Astrocyte (in vitro differentiated cells and primary cell): ENCODE measurements at regions not wholly inside any gene's neighbourhood (a gene's known extent, or its start where the extent isn't known, plus 50 kb on each side); places are given as distances from the start of the nearest gene placed in this dataset.

Experiments used
- DNase-seq: peaks from one replicate; pipeline ENCODE4 v3.0.0-alpha.2; 2010; ENCODE audit warnings: low read depth
- FAIRE-seq: peaks from 2 replicates; lab custom pipeline; 2011; peaks lifted over from hg19 to GRCh38; lab: Jason Lieb, UNC
- H2AFZ ChIP-seq: 2 replicates; pipeline ENCODE4 v1.6.0; 2012; ENCODE audit warnings: low read depth, low read length, inconsistent platforms
- H3K27ac ChIP-seq: 2 replicates; pipeline ENCODE4 v1.5.1; 2011; ENCODE audit warnings: low read depth, low read length, inconsistent platforms
- H3K27me3 ChIP-seq: 2 replicates; pipeline ENCODE4 v1.6.0; 2011; ENCODE audit warnings: low read length, inconsistent platforms; ENCODE audit not compliant: insufficient read depth
- H3K36me3 ChIP-seq: 2 replicates; pipeline ENCODE4 v1.5.1; 2011; ENCODE audit warnings: low read length, inconsistent platforms; ENCODE audit not compliant: insufficient read depth
- H3K4me1 ChIP-seq: 2 replicates; pipeline ENCODE4 v1.5.1; 2011; ENCODE audit warnings: low read length, inconsistent platforms; ENCODE audit not compliant: insufficient read depth
- H3K4me2 ChIP-seq: 2 replicates; pipeline ENCODE4 v1.6.0; 2012; ENCODE audit warnings: low read length, inconsistent platforms
- H3K4me3 ChIP-seq: 2 replicates; pipeline ENCODE4 v1.5.1; 2011; ENCODE audit warnings: low read depth, mild to moderate bottlenecking, low read length, inconsistent platforms; ENCODE audit not compliant: insufficient read depth
- H3K79me2 ChIP-seq: 2 replicates; pipeline ENCODE4 v1.6.0; 2012; ENCODE audit warnings: mild to moderate bottlenecking, low read length, inconsistent platforms; ENCODE audit not compliant: insufficient read depth
- H3K9ac ChIP-seq: 2 replicates; pipeline ENCODE4 v1.6.0; 2012; ENCODE audit warnings: mild to moderate bottlenecking, low read length, inconsistent platforms
- H3K9me3 ChIP-seq: 2 replicates; pipeline ENCODE4 v1.5.1; 2012; ENCODE audit warnings: low read depth, mild to moderate bottlenecking, low read length, inconsistent platforms; ENCODE audit not compliant: insufficient read depth
- H4K20me1 ChIP-seq: 2 replicates; pipeline ENCODE4 v1.6.0; 2012; ENCODE audit warnings: low read length, inconsistent platforms; ENCODE audit not compliant: insufficient read depth
- H3K27ac Mint-ChIP-seq: one replicate; pipeline ENCODE4 v1.8.0; 2021; ENCODE audit warnings: mild to moderate bottlenecking, mixed read lengths; ENCODE audit not compliant: unreplicated experiment
- H3K27me3 Mint-ChIP-seq: one replicate; pipeline ENCODE4 v1.8.0; 2021; ENCODE audit warnings: low read depth, mixed read lengths; ENCODE audit not compliant: unreplicated experiment
- H3K36me3 Mint-ChIP-seq: one replicate; pipeline ENCODE4 v1.8.0; 2021; ENCODE audit warnings: low read depth, mixed read lengths; ENCODE audit not compliant: unreplicated experiment
- H3K4me1 Mint-ChIP-seq: one replicate; pipeline ENCODE4 v1.8.0; 2021; ENCODE audit warnings: low read depth, mixed read lengths; ENCODE audit not compliant: unreplicated experiment
- H3K4me3 Mint-ChIP-seq: one replicate; pipeline ENCODE4 v1.8.0; 2021; ENCODE audit warnings: mild to moderate bottlenecking, moderate library complexity, mixed read lengths; ENCODE audit not compliant: unreplicated experiment
- H3K9me3 Mint-ChIP-seq: one replicate; pipeline ENCODE4 v1.8.0; 2021; ENCODE audit warnings: mild to moderate bottlenecking, mixed read lengths; ENCODE audit not compliant: unreplicated experiment
- CTCF ChIP-seq: IDR thresholded peaks from 2 replicates; pipeline ENCODE4 v1.5.1; 2011; ENCODE audit warnings: low read depth, mild to moderate bottlenecking, inconsistent platforms, low read length, moderate library complexity; ENCODE audit not compliant: insufficient read depth
- EZH2 ChIP-seq: IDR thresholded peaks from 2 replicates; pipeline ENCODE4 v1.6.1; 2012; ENCODE audit warnings: mild to moderate bottlenecking, low read length, inconsistent platforms; ENCODE audit not compliant: insufficient read depth

- H3K36me3 ChIP-seq, result no peaks in the 10 kb centered on the region
- H3K79me2 ChIP-seq, result no peaks in the 10 kb centered on the region
- Mint-ChIP-seq H3K36me3 (no peaks in the 10 kb centered on the region), H3K4me3 (no peak overlapping the region), H3K9me3 (peaks cover 7% of the 10 kb centered on the region), H3K27ac (no peak overlapping the region), H3K27me3 (peaks cover 20% of the 10 kb centered on the region), H3K4me1 (peaks cover 12% of the 10 kb centered on the region)
- H3K4me3 ChIP-seq, result no peak overlapping the region
- TF ChIP-seq CTCF, result no peak
- no peak for TF ChIP-seq EZH2
- H3K9ac ChIP-seq, result peak overlapping the region; percentile 21
- FAIRE-seq, result no peak
- no peaks in the 10 kb centered on the region for H3K9me3 ChIP-seq
- H3K27ac ChIP-seq, result peak overlapping the region; percentile 47
- H2AFZ ChIP-seq, result no peak overlapping the region
- no peaks in the 10 kb centered on the region for H4K20me1 ChIP-seq
- DNase-seq, result no peak
- H3K4me2 ChIP-seq, result peak overlapping the region; percentile 57
- H3K27me3 ChIP-seq, result no peaks in the 10 kb centered on the region
- peaks cover 13% of the 10 kb centered on the region for H3K4me1 ChIP-seq
These were observed 66.1 kb upstream of the PDZD8 start for GRCh38 chr10:117441361-117441760.

- no peaks in the 10 kb centered on the region for H3K9me3 ChIP-seq
- H3K27me3 Mint-ChIP-seq, result peaks cover 16% of the 10 kb centered on the region
- H3K27ac Mint-ChIP-seq, result no peak overlapping the region
- H3K27ac ChIP-seq, result no peak overlapping the region
- no peak overlapping the region for H3K4me3 ChIP-seq
- no peaks in the 10 kb centered on the region for H3K27me3 ChIP-seq
- no peak overlapping the region for H3K9ac ChIP-seq
- FAIRE-seq (peak; percentile 93), DNase-seq (peak; percentile 88)
- no peak overlapping the region for H3K4me2 ChIP-seq
- H3K4me3 Mint-ChIP-seq, result no peak overlapping the region
- H3K4me1 ChIP-seq, result peaks cover 13% of the 10 kb centered on the region
- H3K36me3 ChIP-seq, result no peaks in the 10 kb centered on the region
- H3K4me1 Mint-ChIP-seq, result peaks cover 12% of the 10 kb centered on the region
- H3K9me3 Mint-ChIP-seq, result peaks cover 3% of the 10 kb centered on the region
- H3K36me3 Mint-ChIP-seq, result no peaks in the 10 kb centered on the region
- H2AFZ ChIP-seq, result no peak overlapping the region
- H3K79me2 ChIP-seq, result no peaks in the 10 kb centered on the region
- no peaks in the 10 kb centered on the region for H4K20me1 ChIP-seq
- no peak for TF ChIP-seq CTCF
- no peak for TF ChIP-seq EZH2
These were observed 64.1 kb upstream of the PDZD8 start for GRCh38 chr10:117439243-117439912.

- H3K4me1 Mint-ChIP-seq, result peaks cover 3% of the 10 kb centered on the region
- Histone ChIP-seq H3K4me1 (no peaks in the 10 kb centered on the region), H3K36me3 (no peaks in the 10 kb centered on the region), H3K27ac (no peak overlapping the region), H3K27me3 (peaks cover 3% of the 10 kb centered on the region), H4K20me1 (no peaks in the 10 kb centered on the region), H3K4me2 (no peak overlapping the region), H3K4me3 (no peak overlapping the region), H3K9me3 (no peaks in the 10 kb centered on the region), H2AFZ (no peak overlapping the region), H3K79me2 (no peaks in the 10 kb centered on the region), H3K9ac (no peak overlapping the region)
- no peak overlapping the region for H3K4me3 Mint-ChIP-seq
- peaks cover 22% of the 10 kb centered on the region for H3K27me3 Mint-ChIP-seq
- H3K36me3 Mint-ChIP-seq, result no peaks in the 10 kb centered on the region
- H3K9me3 Mint-ChIP-seq, result no peaks in the 10 kb centered on the region
- no peak for DNase-seq
- no peak for FAIRE-seq
- H3K27ac Mint-ChIP-seq, result peak overlapping the region; percentile 36
- TF ChIP-seq EZH2 (no peak), CTCF (no peak)
These were observed 57.6 kb upstream of the PDZD8 start for GRCh38 chr10:117432866-117433265.
